HepG2 (cell line): ENCODE measurements at regions not wholly inside any gene's neighbourhood (a gene's known extent, or its start where the extent isn't known, plus 50 kb on each side); places are given as distances from the start of the nearest gene placed in this dataset.

Source experiments
- AHDC1 ChIP-seq: sonication (generic); formaldehyde crosslinking; IDR thresholded peaks from 2 replicates; pipeline ENCODE4 v1.5.1; 2020; ENCODE audit warnings: mild to moderate bottlenecking, missing genetic modification reagents, borderline replicate concordance
- CTCF ChIP-seq: sonication (generic); formaldehyde crosslinking; IDR thresholded peaks from 2 replicates; pipeline ENCODE4 v1.5.0; 2020; ENCODE audit warnings: mild to moderate bottlenecking, missing genetic modification reagents, moderate library complexity
- ELF4 ChIP-seq: sonication (generic); formaldehyde crosslinking; IDR thresholded peaks from 2 replicates; pipeline ENCODE4 v1.5.0; 2020; ENCODE audit warnings: missing genetic modification reagents, mild to moderate bottlenecking, moderate library complexity, borderline replicate concordance
- ELK4 ChIP-seq: sonication (generic); formaldehyde crosslinking; IDR thresholded peaks from 2 replicates; pipeline ENCODE4 v1.9.0; 2021; ENCODE audit warnings: missing genetic modification reagents, borderline replicate concordance
- ETV6 ChIP-seq: sonication (generic); formaldehyde crosslinking; conservative IDR thresholded peaks from 2 replicates; pipeline ENCODE4 v1.4.0; 2020; ENCODE audit warnings: missing genetic modification reagents
- FOXP1 ChIP-seq, 2 experiments: fragments of 450-650 bp in 1 of 2; IDR thresholded peaks; 2 replicates each; pipeline ENCODE4 v1.6.1; 2017 to 2018; ENCODE audit warnings: antibody characterized with exemption in 1 of 2
- KMT2B ChIP-seq: IDR thresholded peaks from 2 replicates; pipeline ENCODE4 v1.6.1; 2016; ENCODE audit warnings: missing genetic modification reagents, missing compliant biosample characterization
- POLR2AphosphoS5 ChIP-seq: IDR thresholded peaks from 2 replicates; pipeline ENCODE4 v1.6.1; 2012; ENCODE audit warnings: low read depth, low read length
- ZNF280D ChIP-seq: sonication (generic); formaldehyde crosslinking; IDR thresholded peaks from 2 replicates; pipeline ENCODE4 v1.5.1; 2020; ENCODE audit warnings: mild to moderate bottlenecking, missing genetic modification reagents
- ZUFSP ChIP-seq: sonication (generic); formaldehyde crosslinking; IDR thresholded peaks from 2 replicates; pipeline ENCODE4 v1.9.0; 2021; ENCODE audit warnings: missing genetic modification reagents, mild to moderate bottlenecking, borderline replicate concordance

GRCh38 chr6:140401761-140402160, 1027.3 kb upstream of the CITED2 start:
- TF ChIP-seq ZNF280D (CRISPR knock-in tag) (no peak), AHDC1 (CRISPR knock-in tag) (no peak), ELK4 (CRISPR knock-in tag) (no peak), CTCF (CRISPR knock-in tag) (no peak), POLR2AphosphoS5 (no peak), FOXP1 (IDR thresholded peaks at IDR 0.05) (no peak), FOXP1 (CRISPR knock-in tag; IDR thresholded peaks at IDR 0.05) (no peak), KMT2B (no peak), ETV6 (CRISPR knock-in tag) (no peak), ZUFSP (CRISPR knock-in tag) (no peak), ELF4 (no peak)
